ENCODE measurements at regions not wholly inside any gene's neighbourhood (a gene's known extent, or its start where the extent isn't known, plus 50 kb on each side); places are given as distances from the start of the nearest gene placed in this dataset.
"Not testable (repeated sequence)": the region's sequence is repeated elsewhere in the genome, so short reads cannot be mapped to it uniquely, and the experiment has no call there.

DNA sequence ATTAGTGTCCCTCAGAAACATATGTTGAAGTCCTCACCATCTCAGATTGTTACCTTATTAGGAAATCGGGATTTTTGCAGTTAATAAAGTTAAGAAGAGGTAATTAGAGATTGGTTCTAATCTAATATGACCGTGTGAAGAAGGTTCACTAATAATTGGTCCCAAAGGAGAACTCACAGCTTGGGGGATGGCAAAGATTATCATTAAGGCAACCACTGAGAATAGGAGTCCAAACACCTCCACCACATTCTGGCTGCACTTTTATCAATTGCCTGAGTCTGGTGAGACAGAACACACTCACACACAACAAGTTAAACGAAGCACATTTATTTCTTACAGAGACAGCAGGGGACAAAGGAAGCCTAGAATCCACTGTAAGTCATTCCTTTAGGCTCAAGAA, 94.9 kb upstream of the PRDM9 start:
- 61 to 75% methylated on average over 3 of the region's 3 CpGs for WGBS, 2 donors
- H3K27me3 ChIP-seq = no peaks in the 10 kb centered on the region
- no peaks in the 10 kb centered on the region for H3K36me3 ChIP-seq
- H3K4me3 ChIP-seq (replicated peaks in 1 of 3) = no peak overlapping the region
- H3K27ac ChIP-seq = no peak overlapping the region
- intact Hi-C loops (cut with DNase I) = no loop called here
- H3K9me3 ChIP-seq = no peaks in the 10 kb centered on the region
- no peak for DNase-seq
- TF ChIP-seq CTCF (IDR thresholded peaks at IDR 0.05) (no peak), POLR2A (IDR thresholded peaks at IDR 0.05) (no peak)
- H3K4me1 ChIP-seq = no peaks in the 10 kb centered on the region

GRCh38 chr5:23411994-23412393, 95.4 kb upstream of the PRDM9 start:
- intact Hi-C loops (cut with DNase I) = no loop called here
- H3K4me1 ChIP-seq = no peaks in the 10 kb centered on the region
- no peaks in the 10 kb centered on the region for H3K27me3 ChIP-seq
- H3K4me3 ChIP-seq (replicated peaks in 1 of 3) = no peak overlapping the region
- no peak for DNase-seq
- WGBS, 2 donors = 75 to 90% methylated on average over 2 of the region's 2 CpGs
- TF ChIP-seq CTCF (IDR thresholded peaks at IDR 0.05) (no peak), POLR2A (IDR thresholded peaks at IDR 0.05) (no peak)
- no peak overlapping the region for H3K27ac ChIP-seq
- no peaks in the 10 kb centered on the region for H3K9me3 ChIP-seq
- H3K36me3 ChIP-seq = no peaks in the 10 kb centered on the region

DNA sequence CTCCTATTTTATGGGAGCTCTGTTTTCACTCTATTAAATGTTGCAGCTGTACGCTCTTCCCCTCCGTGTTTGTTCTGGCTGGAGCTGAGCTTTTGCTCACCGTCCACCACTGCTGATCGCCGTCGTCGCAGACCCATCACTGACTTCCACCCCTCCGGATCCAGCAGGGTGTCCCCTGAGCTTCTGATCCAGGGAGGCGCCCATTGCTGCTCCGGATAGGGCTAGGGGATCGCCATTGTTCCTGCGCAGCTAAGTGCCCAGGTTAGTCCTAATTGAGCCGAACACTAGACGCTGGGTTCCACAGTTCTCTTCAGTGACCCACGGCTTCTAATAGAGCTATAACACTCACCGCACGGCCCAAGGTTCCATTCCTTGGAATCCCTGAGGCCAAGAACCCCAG, 96.2 kb upstream of the PRDM9 start:
- Histone ChIP-seq H3K36me3 (no peaks in the 10 kb centered on the region), H3K27me3 (no peaks in the 10 kb centered on the region), H3K27ac (no peak overlapping the region), H3K4me3 (replicated peaks in 1 of 3) (no peak overlapping the region), H3K9me3 (no peaks in the 10 kb centered on the region), H3K4me1 (no peaks in the 10 kb centered on the region)
- TF ChIP-seq CTCF (IDR thresholded peaks at IDR 0.05) (no peak), POLR2A (IDR thresholded peaks at IDR 0.05) (no peak)
- intact Hi-C loops (cut with DNase I) = no loop called here
- 85 to 90% methylated on average over 14 to 17 of the region's 17 CpGs for whole genome bisulfite sequencing, 2 donors
- DNase-seq = no peak

GRCh38 chr5:23410775-23411174, 96.6 kb upstream of the PRDM9 start:
- intact Hi-C loops (cut with DNase I); DNase-seq; H3K36me3 ChIP-seq; H3K9me3 ChIP-seq; H3K4me1 ChIP-seq; H3K27me3 ChIP-seq; H3K27ac ChIP-seq; H3K4me3 ChIP-seq (replicated peaks in 1 of 3): not testable (repeated sequence)
- WGBS, 2 donors = 79 to 83% methylated on average over 5 of the region's 5 CpGs

DNA sequence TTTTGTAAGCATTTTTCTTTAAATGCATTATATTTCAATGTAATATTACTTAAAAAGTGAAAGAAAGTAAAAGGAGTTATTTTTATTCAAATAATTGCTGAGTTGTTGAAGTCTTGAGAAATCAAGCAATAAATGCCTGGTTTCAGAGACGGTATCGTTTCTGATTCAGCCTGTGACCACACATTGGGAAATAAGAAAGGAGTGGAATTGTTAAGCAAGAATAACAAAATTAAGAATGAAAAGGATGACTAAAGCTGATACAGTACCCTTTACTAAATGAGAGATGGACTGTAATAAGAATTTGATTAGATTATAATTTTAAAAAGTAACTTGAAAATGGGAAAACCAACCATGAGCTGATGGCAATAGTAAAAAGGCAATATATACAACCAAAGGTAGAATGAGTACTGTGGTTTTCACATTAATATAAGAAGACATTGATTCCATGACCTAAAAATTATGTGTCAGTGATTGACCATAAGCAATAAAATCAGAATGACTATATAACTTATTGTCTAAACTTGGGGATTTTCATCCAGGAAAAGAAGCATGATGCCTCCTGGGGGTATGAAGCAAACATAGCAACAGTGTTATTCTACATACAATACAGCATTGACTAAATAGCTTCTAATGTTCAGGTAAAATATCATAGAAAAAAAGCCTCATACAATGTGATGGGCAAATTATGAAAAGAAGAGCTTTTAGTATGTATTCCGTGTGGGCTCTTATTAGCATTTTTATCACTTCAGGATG, 101.9 kb upstream of the PRDM9 start:
- intact Hi-C loops (cut with DNase I) = no loop called here
- TF ChIP-seq CTCF (IDR thresholded peaks at IDR 0.05) = no peak
- no peak for DNase-seq
- 89 to 90% methylated on average over 3 of the region's 3 CpGs for WGBS, 2 donors
- Histone ChIP-seq H3K36me3 (no peaks in the 10 kb centered on the region), H3K4me1 (no peaks in the 10 kb centered on the region), H3K27me3 (no peaks in the 10 kb centered on the region), H3K27ac (no peak overlapping the region), H3K4me3 (replicated peaks in 1 of 3) (no peak overlapping the region), H3K9me3 (no peaks in the 10 kb centered on the region)

Measured in thyroid gland (tissue), 4 donors.